Keratinocyte (primary cell): ENCODE measurements at regions not wholly inside any gene's neighbourhood (a gene's known extent, or its start where the extent isn't known, plus 50 kb on each side); places are given as distances from the start of the nearest gene placed in this dataset.

ENCODE experiments used
- DNase-seq: peaks from one replicate; pipeline ENCODE4 v3.0.0-alpha.2; 2011; ENCODE audit warnings: low read depth, missing footprints, low spot score
- FAIRE-seq: peaks from 2 replicates; lab custom pipeline; 2011; peaks lifted over from hg19 to GRCh38; lab: Jason Lieb, UNC
- H2AFZ ChIP-seq: 2 replicates; pipeline ENCODE4 v1.6.0; 2012; ENCODE audit warnings: low read length, control low read depth, inconsistent platforms; ENCODE audit not compliant: control insufficient read depth
- H3K27ac ChIP-seq: 2 replicates; pipeline ENCODE4 v1.5.1; 2011; ENCODE audit warnings: low read length; ENCODE audit not compliant: control insufficient read depth, insufficient read depth
- H3K27me3 ChIP-seq: 3 replicates; pipeline ENCODE4 v1.6.0; 2011; ENCODE audit warnings: low read length; ENCODE audit not compliant: control insufficient read depth, insufficient read depth; ENCODE audit errors: extremely low read depth
- H3K36me3 ChIP-seq, 2 experiments: 2 replicates in 1 of 2; 3 replicates in 1 of 2; pipeline ENCODE4 v1.5.1; 2011; ENCODE audit warnings: low read length in 2 of 2, mild to moderate bottlenecking in 1 of 2; ENCODE audit not compliant: control insufficient read depth in 2 of 2, insufficient read depth in 2 of 2; ENCODE audit errors: extremely low read depth in 1 of 2
- H3K4me1 ChIP-seq: 3 replicates; pipeline ENCODE4 v1.5.1; 2011; ENCODE audit warnings: low read length; ENCODE audit not compliant: control insufficient read depth, insufficient read depth; ENCODE audit errors: extremely low read depth
- H3K4me2 ChIP-seq: 3 replicates; pipeline ENCODE4 v1.6.0; 2011; ENCODE audit warnings: low read depth, low read length; ENCODE audit not compliant: control insufficient read depth, insufficient read depth; ENCODE audit errors: extremely low read depth
- H3K4me3 ChIP-seq, 3 experiments: fragments of 200-600 bp in 1 of 3; sonication (generic) in 1 of 3; 2 replicates in 2 of 3; 3 replicates in 1 of 3; pipeline ENCODE4 v1.5.1; 2011 to 2016; ENCODE audit warnings: low read length in 3 of 3, mild to moderate bottlenecking in 3 of 3, control low read depth in 2 of 3, inconsistent platforms in 1 of 3, low read depth in 1 of 3, mixed read lengths in 1 of 3, mixed run types in 1 of 3, moderate library complexity in 1 of 3; ENCODE audit not compliant: control insufficient read depth in 2 of 3, insufficient read depth in 2 of 3; ENCODE audit errors: extremely low read depth in 1 of 3
- H3K79me2 ChIP-seq: 2 replicates; pipeline ENCODE4 v1.6.0; 2012; ENCODE audit warnings: low read length; ENCODE audit not compliant: control insufficient read depth, insufficient read depth
- H3K9ac ChIP-seq: 3 replicates; pipeline ENCODE4 v1.6.0; 2011; ENCODE audit warnings: low read length; ENCODE audit not compliant: control insufficient read depth, insufficient read depth; ENCODE audit errors: extremely low read depth
- H3K9me1 ChIP-seq: 3 replicates; pipeline ENCODE4 v1.6.0; 2011; ENCODE audit warnings: low read length; ENCODE audit not compliant: control insufficient read depth, insufficient read depth; ENCODE audit errors: extremely low read depth
- H3K9me3 ChIP-seq: 2 replicates; pipeline ENCODE4 v1.5.1; 2012; ENCODE audit warnings: low read depth, low read length; ENCODE audit not compliant: control insufficient read depth
- H4K20me1 ChIP-seq: 3 replicates; pipeline ENCODE4 v1.6.0; 2011; ENCODE audit warnings: low read length; ENCODE audit not compliant: control insufficient read depth, insufficient read depth; ENCODE audit errors: extremely low read depth
- EZH2 ChIP-seq: IDR thresholded peaks from one replicate; pipeline ENCODE4 v1.6.1; 2012; ENCODE audit warnings: inconsistent platforms, mild to moderate bottlenecking, low read length, moderate library complexity
- dilution Hi-C: fragments of 300-500 bp; cut with MboI; formaldehyde crosslinking; loops from one replicate; pipeline ENCODE4 v1.7.0; 2020; ENCODE audit warnings: low sequenced_read_pairs; ENCODE audit not compliant: extremely low pct_ligation_motif_present
- TF ChIP-seq, protein P1 (sequence below), 3 experiments: IDR thresholded peaks in 1 of 3; conservative IDR thresholded peaks in 1 of 3; optimal IDR thresholded peaks in 1 of 3; 2 replicates in 2 of 3; 3 replicates in 1 of 3; pipeline versions ENCODE3 to v1.5.1; 2011; ENCODE audit warnings: low read length in 3 of 3, mild to moderate bottlenecking in 3 of 3, moderate library complexity in 2 of 3, control low read depth in 1 of 3, inconsistent platforms in 1 of 3; ENCODE audit not compliant: insufficient read depth in 2 of 3; ENCODE audit errors: extremely low read depth in 1 of 3

DNA sequence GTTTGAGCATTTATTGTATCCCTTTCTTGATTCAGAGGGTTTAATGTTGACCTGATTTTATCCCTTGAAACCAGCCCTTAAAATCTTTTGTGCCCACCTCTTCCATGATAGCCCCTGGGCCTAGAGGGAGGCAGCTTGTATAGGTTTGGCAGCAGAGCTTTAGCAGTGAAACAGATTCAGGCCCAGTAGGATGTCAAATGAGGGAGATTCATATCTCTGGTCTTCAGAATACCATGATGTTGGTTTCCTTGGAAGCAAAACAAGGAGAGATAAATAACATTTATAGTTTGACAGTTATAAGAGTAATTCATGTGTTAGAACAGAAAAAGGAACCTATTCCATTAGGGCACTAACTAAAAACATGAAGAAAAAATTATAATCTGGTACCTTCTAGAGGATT is 649.2 kb downstream of the METTL4 start:
- Histone ChIP-seq H3K9ac (no peak overlapping the region), H3K4me1 (no peaks in the 10 kb centered on the region), H3K9me1 (no peaks in the 10 kb centered on the region), H3K27ac (no peak overlapping the region), H3K9me3 (no peaks in the 10 kb centered on the region), H3K79me2 (no peaks in the 10 kb centered on the region), H3K4me2 (no peak overlapping the region), H3K36me3 (no peaks in the 10 kb centered on the region), H4K20me1 (no peaks in the 10 kb centered on the region), H2AFZ (no peak overlapping the region), H3K27me3 (no peaks in the 10 kb centered on the region), H3K4me3 (no peak overlapping the region)
- no peak for DNase-seq
- no peak for FAIRE-seq
- dilution Hi-C loops, result no loop called here
- no peak for TF ChIP-seq EZH2
- TF ChIP-seq, protein P1, sequence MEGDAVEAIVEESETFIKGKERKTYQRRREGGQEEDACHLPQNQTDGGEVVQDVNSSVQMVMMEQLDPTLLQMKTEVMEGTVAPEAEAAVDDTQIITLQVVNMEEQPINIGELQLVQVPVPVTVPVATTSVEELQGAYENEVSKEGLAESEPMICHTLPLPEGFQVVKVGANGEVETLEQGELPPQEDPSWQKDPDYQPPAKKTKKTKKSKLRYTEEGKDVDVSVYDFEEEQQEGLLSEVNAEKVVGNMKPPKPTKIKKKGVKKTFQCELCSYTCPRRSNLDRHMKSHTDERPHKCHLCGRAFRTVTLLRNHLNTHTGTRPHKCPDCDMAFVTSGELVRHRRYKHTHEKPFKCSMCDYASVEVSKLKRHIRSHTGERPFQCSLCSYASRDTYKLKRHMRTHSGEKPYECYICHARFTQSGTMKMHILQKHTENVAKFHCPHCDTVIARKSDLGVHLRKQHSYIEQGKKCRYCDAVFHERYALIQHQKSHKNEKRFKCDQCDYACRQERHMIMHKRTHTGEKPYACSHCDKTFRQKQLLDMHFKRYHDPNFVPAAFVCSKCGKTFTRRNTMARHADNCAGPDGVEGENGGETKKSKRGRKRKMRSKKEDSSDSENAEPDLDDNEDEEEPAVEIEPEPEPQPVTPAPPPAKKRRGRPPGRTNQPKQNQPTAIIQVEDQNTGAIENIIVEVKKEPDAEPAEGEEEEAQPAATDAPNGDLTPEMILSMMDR (optimal IDR thresholded peaks at IDR 0.05 in 1 of 3, IDR thresholded peaks at IDR 0.05 in 1 of 3, conservative IDR thresholded peaks at IDR 0.05 in 1 of 3; ENCODE audit: extremely low read depth in 1 of 3, insufficient read depth in 2 of 3, low read length in 3 of 3), result no peak

DNA sequence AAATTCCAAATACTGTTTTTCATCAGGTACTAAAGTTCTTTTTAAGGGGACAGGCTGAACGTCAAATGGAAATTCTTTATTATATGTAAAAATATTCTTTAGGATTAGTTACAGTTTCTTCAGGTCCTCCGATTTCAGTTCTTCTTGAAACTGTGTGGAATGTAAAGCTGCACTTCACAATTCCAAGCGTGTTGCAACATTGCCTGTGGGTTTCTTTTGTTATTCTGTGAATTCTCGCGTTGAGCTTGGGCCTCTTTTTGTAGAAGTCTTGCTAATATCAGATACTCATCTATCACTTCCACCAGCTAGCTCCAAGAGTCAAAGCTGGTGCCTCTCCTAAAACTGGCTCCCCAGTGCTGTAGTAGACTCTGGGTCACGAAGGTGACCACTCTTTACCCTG is 642.6 kb downstream of the METTL4 start:
- H4K20me1 ChIP-seq, result no peaks in the 10 kb centered on the region
- no peak overlapping the region for H3K4me3 ChIP-seq
- H2AFZ ChIP-seq, result no peak overlapping the region
- FAIRE-seq (no peak), DNase-seq (no peak)
- no peak overlapping the region for H3K9ac ChIP-seq
- TF ChIP-seq, protein P1 (optimal IDR thresholded peaks at IDR 0.05 in 1 of 3, IDR thresholded peaks at IDR 0.05 in 1 of 3, conservative IDR thresholded peaks at IDR 0.05 in 1 of 3; ENCODE audit: extremely low read depth in 1 of 3, insufficient read depth in 2 of 3, low read length in 3 of 3), result no peak
- no peak for TF ChIP-seq EZH2
- no peaks in the 10 kb centered on the region for H3K79me2 ChIP-seq
- H3K4me1 ChIP-seq, result no peaks in the 10 kb centered on the region
- H3K36me3 ChIP-seq, result no peaks in the 10 kb centered on the region
- H3K9me3 ChIP-seq, result peaks cover 6% of the 10 kb centered on the region
- H3K27ac ChIP-seq, result no peak overlapping the region
- H3K27me3 ChIP-seq, result no peaks in the 10 kb centered on the region
- H3K4me2 ChIP-seq, result no peak overlapping the region
- dilution Hi-C loops, result no loop called here
- no peaks in the 10 kb centered on the region for H3K9me1 ChIP-seq
